ENCODE measurements at regions not wholly inside any gene's neighbourhood (a gene's known extent, or its start where the extent isn't known, plus 50 kb on each side); places are given as distances from the start of the nearest gene placed in this dataset.
"Not testable (repeated sequence)": the region's sequence is repeated elsewhere in the genome, so short reads cannot be mapped to it uniquely, and the experiment has no call there.

DNA sequence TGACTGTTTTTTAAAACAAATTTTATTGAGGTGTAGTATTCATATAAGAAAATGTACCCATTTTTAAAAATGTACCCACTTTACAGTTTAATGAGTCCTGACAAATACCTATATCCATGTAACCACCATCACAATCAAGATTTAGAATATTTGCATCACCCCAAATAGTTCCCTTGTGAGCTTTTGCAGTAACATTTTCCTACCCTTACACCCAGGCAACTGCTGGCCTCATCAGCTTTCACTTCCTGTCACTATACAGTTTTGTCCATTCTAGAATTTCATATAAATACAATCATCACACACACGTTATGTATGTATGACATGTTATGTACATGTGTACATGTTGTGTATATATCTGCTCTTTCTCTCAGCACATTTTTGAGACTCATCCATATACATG lies 96.4 kb upstream of the EMB start:
- TF ChIP-seq, protein P1, sequence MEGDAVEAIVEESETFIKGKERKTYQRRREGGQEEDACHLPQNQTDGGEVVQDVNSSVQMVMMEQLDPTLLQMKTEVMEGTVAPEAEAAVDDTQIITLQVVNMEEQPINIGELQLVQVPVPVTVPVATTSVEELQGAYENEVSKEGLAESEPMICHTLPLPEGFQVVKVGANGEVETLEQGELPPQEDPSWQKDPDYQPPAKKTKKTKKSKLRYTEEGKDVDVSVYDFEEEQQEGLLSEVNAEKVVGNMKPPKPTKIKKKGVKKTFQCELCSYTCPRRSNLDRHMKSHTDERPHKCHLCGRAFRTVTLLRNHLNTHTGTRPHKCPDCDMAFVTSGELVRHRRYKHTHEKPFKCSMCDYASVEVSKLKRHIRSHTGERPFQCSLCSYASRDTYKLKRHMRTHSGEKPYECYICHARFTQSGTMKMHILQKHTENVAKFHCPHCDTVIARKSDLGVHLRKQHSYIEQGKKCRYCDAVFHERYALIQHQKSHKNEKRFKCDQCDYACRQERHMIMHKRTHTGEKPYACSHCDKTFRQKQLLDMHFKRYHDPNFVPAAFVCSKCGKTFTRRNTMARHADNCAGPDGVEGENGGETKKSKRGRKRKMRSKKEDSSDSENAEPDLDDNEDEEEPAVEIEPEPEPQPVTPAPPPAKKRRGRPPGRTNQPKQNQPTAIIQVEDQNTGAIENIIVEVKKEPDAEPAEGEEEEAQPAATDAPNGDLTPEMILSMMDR (conservative IDR thresholded peaks at IDR 0.05; ENCODE audit: low read depth, low read length), result not testable (repeated sequence)
- TF ChIP-seq EZH2 (IDR thresholded peaks at IDR 0.05; ENCODE audit: low read length, unreplicated experiment), result not testable (repeated sequence)

Measured in PC-3 (cell line).